ENCODE measurements at regions not wholly inside any gene's neighbourhood (a gene's known extent, or its start where the extent isn't known, plus 50 kb on each side); places are given as distances from the start of the nearest gene placed in this dataset.

GRCh38 chr15:88321271-88321670 lies 64.7 kb upstream of the NTRK3 start:
- intact Hi-C loops (cut with micrococcal nuclease): no loop called here

- intact Hi-C loops (cut with micrococcal nuclease): no loop called here
Measured at GRCh38 chr15:88316586-88316985, 60.0 kb upstream of the NTRK3 start.

GRCh38 chr15:88315221-88315878 lies 58.8 kb upstream of the NTRK3 start:
- intact Hi-C loops (cut with micrococcal nuclease): no loop called here

- intact Hi-C loops (cut with micrococcal nuclease): loop anchor here (5.0 kb wide), 1 partner anchor 1576 kb away; no protein-coding TSS in a partner anchor
Measured at GRCh38 chr15:88312941-88313579, 56.5 kb upstream of the NTRK3 start.

- intact Hi-C loops (cut with micrococcal nuclease): no loop called here
Measured at GRCh38 chr15:88309363-88309762, 52.8 kb upstream of the NTRK3 start.

- intact Hi-C loops (cut with micrococcal nuclease): no loop called here
Measured at GRCh38 chr15:88307344-88307743, 50.8 kb upstream of the NTRK3 start.

Data from T-helper 1 cell treated with Interleukin-12 subunit alpha and Interleukin-12 subunit beta and Interleukin-4 antibody, amounts not matched to agents 30 ng/mL and 1 ng/mL, for 36 hours (primary cell).